ENCODE measurements at regions not wholly inside any gene's neighbourhood (a gene's known extent, or its start where the extent isn't known, plus 50 kb on each side); places are given as distances from the start of the nearest gene placed in this dataset.
A peak's percentile ranks its signal among the peaks of the same experiment; 100 is the strongest.

DNA sequence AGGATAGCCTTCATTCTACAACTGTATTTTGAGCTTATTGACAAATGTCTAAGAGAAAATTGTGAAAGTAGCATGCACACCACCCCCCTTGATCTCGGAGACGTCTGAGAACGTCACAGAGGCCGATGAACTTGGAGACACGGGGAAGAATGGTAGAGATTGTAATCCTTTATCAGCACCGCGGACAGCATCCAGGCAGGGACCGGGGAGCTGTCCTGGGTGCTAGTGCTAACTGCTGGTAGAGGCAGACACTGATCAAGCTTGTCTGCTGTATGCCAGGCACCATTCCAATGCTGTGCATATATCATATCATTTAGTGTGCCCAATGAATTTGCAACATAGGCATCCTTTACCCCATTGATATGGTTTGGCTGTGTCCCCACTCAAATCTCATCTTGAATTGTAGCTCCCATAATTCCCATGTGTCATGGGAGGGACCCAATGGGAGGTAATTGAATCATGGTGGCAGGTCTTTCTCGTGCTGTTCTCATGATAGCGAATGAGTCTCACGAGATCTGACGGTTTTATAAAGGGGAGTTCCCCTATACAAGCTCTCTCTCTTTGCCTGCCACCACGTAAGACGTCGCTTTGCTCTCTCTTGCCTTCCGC lies 98.8 kb downstream of the LHX2 start:
- H3K4me3 ChIP-seq (replicated peaks; ENCODE audit: insufficient read depth, low read length): no peak overlapping the region
- no peaks in the 10 kb centered on the region for H3K27me3 ChIP-seq (ENCODE audit: insufficient read depth, poor library complexity, severe bottlenecking)
- no peak for TF ChIP-seq POLR2AphosphoS5 (IDR thresholded peaks at IDR 0.05; ENCODE audit: low read depth)
- peak; percentile 100 for TF ChIP-seq REST (IDR thresholded peaks at IDR 0.05; ENCODE audit: insufficient replicate concordance, low read depth)
- no peak for TF ChIP-seq GABPA (IDR thresholded peaks at IDR 0.05; ENCODE audit: low read depth)
- DNase-seq (ENCODE audit: low read depth in 1 of 2, low spot score in 1 of 2): peak; percentile 47 to 55
- H3K27ac ChIP-seq (replicated peaks): no peak overlapping the region

DNA sequence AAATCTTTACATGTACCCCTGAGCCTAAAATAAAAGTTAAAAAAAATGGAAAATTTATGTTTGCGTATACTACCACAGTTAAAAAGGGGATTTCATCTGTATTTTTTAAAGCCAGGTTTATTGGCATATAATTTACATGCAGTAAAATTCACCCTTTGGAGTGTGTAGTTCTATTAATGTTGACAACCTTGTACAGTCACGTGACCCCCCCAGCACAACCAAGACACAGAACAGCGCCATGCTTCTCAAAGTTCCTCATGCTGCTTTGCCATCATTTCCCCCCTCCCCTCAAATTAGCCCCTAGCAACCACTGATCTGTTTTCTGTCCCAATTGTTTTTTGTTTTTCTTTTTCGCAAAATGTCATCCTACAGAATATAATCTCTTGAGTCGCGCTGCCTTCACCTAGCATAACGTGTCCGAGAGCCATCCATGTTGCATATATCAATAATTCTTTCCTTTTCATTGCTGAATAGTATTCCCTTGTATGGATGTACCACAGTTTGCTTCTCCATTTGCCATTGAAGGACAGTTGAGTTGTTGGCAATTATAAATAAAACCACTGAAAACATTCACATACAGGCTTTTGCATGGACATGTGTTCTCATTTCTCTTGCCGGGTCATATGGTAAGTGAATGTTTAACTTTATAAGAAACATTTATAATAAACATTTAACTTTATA lies 105.3 kb downstream of the LHX2 start:
- no peak overlapping the region for H3K27ac ChIP-seq (replicated peaks)
- DNase-seq (ENCODE audit: low read depth in 1 of 2, low spot score in 1 of 2): no peak
- no peak overlapping the region for H3K4me3 ChIP-seq (replicated peaks; ENCODE audit: insufficient read depth, low read length)
- H3K27me3 ChIP-seq (ENCODE audit: insufficient read depth, poor library complexity, severe bottlenecking): no peaks in the 10 kb centered on the region
- TF ChIP-seq GABPA (IDR thresholded peaks at IDR 0.05; ENCODE audit: low read depth) (no peak), POLR2AphosphoS5 (IDR thresholded peaks at IDR 0.05; ENCODE audit: low read depth) (no peak), SPI1 (IDR thresholded peaks at IDR 0.05; ENCODE audit: borderline replicate concordance, low read depth) (no peak), REST (IDR thresholded peaks at IDR 0.05; ENCODE audit: insufficient replicate concordance, low read depth) (no peak)
- TF ChIP-seq, protein P1, sequence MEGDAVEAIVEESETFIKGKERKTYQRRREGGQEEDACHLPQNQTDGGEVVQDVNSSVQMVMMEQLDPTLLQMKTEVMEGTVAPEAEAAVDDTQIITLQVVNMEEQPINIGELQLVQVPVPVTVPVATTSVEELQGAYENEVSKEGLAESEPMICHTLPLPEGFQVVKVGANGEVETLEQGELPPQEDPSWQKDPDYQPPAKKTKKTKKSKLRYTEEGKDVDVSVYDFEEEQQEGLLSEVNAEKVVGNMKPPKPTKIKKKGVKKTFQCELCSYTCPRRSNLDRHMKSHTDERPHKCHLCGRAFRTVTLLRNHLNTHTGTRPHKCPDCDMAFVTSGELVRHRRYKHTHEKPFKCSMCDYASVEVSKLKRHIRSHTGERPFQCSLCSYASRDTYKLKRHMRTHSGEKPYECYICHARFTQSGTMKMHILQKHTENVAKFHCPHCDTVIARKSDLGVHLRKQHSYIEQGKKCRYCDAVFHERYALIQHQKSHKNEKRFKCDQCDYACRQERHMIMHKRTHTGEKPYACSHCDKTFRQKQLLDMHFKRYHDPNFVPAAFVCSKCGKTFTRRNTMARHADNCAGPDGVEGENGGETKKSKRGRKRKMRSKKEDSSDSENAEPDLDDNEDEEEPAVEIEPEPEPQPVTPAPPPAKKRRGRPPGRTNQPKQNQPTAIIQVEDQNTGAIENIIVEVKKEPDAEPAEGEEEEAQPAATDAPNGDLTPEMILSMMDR (IDR thresholded peaks at IDR 0.05; ENCODE audit: insufficient read depth, low read length): no peak

DNA sequence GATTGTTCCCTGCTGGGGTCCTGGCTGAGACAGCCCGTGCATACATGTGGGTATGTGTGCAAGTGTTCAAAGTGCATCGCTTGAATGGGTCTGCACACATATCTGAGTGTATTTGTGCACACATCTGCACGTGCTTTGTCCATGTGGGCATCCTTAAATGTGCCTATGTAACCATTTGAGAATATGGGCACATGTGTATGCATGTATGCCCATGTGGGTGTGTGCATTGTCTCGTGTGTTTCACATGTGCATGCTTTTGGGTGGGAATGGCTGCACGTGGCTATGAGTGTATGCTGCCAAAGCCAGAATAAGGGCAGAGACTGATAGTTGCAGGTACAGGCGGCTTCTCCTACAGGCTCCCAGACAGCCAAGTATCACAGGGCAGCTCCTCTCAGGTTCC lies 107.3 kb downstream of the LHX2 start:
- Histone ChIP-seq H3K27ac (replicated peaks) (no peak overlapping the region), H3K4me3 (replicated peaks; ENCODE audit: insufficient read depth, low read length) (no peak overlapping the region), H3K27me3 (ENCODE audit: insufficient read depth, poor library complexity, severe bottlenecking) (no peaks in the 10 kb centered on the region)
- TF ChIP-seq, protein P1 (IDR thresholded peaks at IDR 0.05; ENCODE audit: insufficient read depth, low read length): no peak
- TF ChIP-seq REST (IDR thresholded peaks at IDR 0.05; ENCODE audit: insufficient replicate concordance, low read depth) (no peak), SPI1 (IDR thresholded peaks at IDR 0.05; ENCODE audit: borderline replicate concordance, low read depth) (no peak), GABPA (IDR thresholded peaks at IDR 0.05; ENCODE audit: low read depth) (no peak), POLR2AphosphoS5 (IDR thresholded peaks at IDR 0.05; ENCODE audit: low read depth) (no peak)
- DNase-seq (ENCODE audit: low read depth in 1 of 2, low spot score in 1 of 2): no peak
